NAMALWA (cell line): ENCODE measurements at regions not wholly inside any gene's neighbourhood (a gene's known extent, or its start where the extent isn't known, plus 50 kb on each side); places are given as distances from the start of the nearest gene placed in this dataset.
"Not testable (repeated sequence)": the region's sequence is repeated elsewhere in the genome, so short reads cannot be mapped to it uniquely, and the experiment has no call there.

Experiments
- DNase-seq: peaks from one replicate; pipeline ENCODE4 v3.0.0-alpha.2; 2015; ENCODE audit warnings: low spot score

GRCh38 chr4:174400603-174401302, 117.0 kb downstream of the CEP44 start:
- not testable (repeated sequence) for DNase-seq

GRCh38 chr4:174398728-174399127, 115.0 kb downstream of the CEP44 start:
- no peak for DNase-seq

GRCh38 chr4:174397366-174398155, 113.8 kb downstream of the CEP44 start:
- DNase-seq, result no peak

DNA sequence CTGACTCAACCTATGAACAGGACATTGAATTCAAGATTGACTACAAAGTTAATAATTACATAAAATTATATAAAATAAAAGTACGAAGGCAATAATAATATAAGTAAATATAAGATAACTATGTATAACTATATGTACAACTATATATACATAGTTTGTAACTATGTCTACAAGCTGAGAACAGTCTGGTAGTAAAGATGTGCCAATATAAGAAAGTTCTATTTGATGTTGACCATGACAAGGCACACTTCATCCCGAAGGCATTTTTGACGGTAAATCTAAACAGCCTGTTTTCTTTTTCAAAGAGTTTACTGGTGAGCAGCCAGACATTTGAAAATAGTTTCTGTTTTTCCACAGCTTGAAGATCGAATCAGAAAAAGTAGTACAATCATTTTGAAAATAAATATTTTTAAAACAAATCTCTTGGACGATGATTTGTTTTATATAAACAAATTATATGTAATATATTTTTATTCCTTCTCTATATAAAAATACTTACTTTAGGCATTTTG, 112.9 kb downstream of the CEP44 start:
- no peak for DNase-seq

GRCh38 chr4:174394915-174395314, 111.2 kb downstream of the CEP44 start:
- no peak for DNase-seq

- no peak for DNase-seq
Measured at GRCh38 chr4:174389439-174389838, 105.7 kb downstream of the CEP44 start.

GRCh38 chr4:174388461-174389145, 104.9 kb downstream of the CEP44 start:
- no peak for DNase-seq

DNA sequence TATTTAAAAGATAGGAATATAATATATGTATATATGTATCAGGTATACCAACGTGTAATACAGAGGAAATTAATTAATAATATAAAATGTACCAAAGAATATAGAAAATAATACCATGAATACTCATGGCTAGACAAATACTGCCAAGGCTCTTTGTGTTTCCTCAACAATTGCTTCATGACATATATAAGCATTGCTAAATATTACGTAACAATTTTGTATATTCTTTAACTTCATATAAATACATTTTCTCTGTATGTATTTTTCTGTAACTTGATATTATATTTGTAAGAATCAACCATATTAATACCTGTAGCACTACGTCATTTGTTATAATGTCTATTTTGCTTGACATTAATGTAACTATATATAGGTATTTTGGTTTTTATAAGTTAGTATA, 104.0 kb downstream of the CEP44 start:
- no peak for DNase-seq

DNA sequence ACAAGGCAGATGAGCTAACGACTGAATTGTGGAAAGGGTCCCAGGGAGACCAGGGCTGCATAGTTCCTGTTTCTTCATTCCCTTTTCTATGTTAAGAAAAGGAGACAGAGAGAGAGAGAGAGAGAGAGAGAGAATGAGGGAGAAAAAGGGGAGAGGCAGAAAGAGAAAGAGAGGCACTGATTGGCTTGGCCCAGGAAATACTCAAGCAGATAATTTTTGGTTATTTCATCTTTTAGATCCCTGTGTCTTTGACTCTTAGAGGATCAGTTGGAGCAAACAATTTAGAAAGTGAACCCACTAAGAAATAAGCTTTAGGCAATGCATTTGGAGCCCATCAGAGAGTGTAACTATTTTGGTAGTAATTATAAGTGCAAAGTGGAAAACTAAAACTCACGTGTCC, 103.4 kb downstream of the CEP44 start:
- no peak for DNase-seq

- DNase-seq, result no peak
Measured at GRCh38 chr4:174383783-174384182, 100.1 kb downstream of the CEP44 start.

DNA sequence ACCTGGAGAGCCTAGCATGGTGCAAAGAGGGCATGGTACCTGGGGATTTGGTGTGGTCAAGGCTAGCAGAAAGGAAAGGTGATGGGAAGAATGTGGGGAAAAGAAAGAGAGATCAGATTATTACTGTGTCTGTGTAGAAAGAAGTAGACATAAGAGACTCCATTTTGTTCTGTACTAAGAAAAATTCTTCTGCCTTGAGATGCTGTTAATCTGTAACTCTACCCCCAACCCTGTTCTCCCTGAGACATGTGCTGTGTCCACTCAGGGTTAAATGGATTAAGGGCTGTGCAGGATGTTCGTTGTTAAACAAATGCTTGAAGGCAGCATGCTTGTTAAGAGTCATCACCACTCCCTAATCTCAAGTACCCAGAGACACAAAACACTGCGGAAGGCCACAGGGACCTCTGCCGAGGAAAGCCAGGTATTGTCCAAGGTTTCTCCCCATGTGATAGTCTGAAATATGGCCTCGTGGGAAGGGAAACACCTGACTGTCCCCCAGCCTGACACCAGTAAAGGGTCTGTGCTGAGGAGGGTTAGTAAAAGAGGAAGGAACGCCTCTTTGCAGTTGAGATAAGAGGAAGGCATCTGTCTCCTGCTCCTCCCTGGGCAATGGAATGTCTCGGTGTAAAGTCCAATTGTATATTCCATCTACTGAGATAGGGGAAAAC, 99.4 kb downstream of the CEP44 start:
- not testable (repeated sequence) for DNase-seq
